ENCODE measurements at regions not wholly inside any gene's neighbourhood (a gene's known extent, or its start where the extent isn't known, plus 50 kb on each side); places are given as distances from the start of the nearest gene placed in this dataset.
"Not testable (repeated sequence)": the region's sequence is repeated elsewhere in the genome, so short reads cannot be mapped to it uniquely, and the experiment has no call there.

DNA sequence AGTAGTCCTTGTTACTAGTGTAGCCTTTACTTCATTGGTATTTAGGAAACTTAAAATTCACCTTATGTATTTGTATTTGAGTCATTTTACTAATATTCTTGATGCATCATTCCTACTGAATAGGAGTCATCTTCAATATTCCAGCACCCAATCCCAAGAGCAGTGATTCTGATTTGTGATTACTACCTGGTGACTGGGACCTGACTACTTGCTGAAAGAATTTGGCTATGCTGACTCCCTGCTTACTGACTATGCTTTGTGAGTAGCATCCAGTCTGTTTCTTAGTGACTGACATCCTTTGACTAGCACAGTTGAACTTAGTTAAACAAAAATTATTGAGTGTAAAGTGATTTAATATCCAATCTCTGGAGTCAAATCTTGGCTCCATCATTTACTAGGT lies 129.9 kb upstream of the NEGR1 start:
- DNase-seq (ENCODE audit: low spot score), result no peak

DNA sequence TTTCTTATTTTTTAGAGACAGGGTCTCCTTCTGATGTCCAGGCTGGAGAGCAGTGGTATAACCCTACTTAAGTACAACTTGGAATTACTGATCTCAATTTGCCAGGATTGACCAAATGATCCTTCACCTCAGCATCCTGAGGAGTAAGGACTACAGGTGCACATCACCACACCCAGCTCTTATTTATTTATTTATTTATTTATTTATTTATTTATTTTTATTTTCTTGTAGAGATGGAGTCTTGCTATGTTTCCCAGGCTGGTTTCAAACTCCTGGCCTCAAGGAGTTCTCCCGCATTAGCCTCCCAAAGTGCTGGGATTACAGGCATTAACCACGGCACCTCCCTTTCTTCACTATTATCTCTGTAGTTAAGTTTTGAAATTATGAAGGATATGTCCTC lies 117.5 kb upstream of the NEGR1 start:
- no peak for DNase-seq (ENCODE audit: low spot score)

DNA sequence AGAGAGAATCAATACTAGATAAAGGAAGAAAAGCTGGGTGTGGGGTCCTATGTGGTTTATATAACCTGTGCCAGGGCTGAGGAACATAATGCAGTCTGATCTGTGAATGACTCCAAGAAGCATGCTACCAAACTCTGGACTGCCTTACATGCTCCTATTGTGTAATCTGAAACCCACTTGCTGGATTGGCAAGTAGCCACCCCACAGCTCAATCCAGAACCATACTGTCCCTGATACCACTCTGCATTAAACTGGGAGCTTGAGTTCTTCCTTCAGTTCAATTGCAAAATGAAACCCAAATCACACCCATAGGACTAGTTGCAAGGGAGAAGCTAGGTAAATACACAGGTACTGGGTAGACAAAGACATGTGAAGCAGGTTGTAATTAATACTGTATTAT lies 115.4 kb upstream of the NEGR1 start:
- DNase-seq (ENCODE audit: low spot score), result no peak

DNA sequence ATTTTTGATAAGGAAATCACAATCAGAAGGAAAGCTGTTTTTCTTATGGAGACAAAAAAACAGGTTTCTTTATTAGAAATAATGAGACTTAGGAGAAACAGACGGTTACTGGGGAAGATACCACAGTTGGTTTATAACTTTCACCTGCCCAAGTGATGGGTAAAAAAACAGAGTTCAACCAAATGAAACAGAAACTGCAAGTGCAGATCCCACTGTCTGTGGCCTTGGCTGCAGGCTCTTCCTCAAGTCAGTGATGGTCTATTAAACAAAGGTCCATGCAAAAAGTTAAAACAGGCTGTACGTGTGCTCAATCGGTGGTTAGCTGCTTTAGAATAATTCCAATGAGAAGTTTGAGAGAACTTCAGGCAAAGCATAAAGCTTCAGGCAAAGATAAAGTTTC lies 112.1 kb upstream of the NEGR1 start:
- no peak for DNase-seq (ENCODE audit: low spot score)

DNA sequence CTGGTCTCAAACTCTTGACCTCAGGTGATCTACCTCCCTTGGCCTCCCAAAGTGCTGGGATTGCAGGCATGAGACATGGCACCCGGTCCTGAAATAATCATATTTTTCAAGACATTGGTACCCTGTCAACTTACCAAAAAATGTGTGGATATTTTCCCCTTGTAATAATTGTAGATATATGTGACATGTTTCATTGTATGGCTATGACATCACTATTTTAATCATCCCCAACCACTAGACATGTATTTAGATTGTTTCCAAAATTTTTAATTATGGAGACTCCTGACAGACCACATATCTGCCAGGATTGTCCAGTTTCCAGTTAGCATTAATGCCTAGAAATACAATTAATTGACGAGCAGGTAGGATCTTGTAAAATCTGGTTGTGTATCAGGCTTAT lies 96.7 kb upstream of the NEGR1 start:
- no peak for DNase-seq (ENCODE audit: low spot score)

DNA sequence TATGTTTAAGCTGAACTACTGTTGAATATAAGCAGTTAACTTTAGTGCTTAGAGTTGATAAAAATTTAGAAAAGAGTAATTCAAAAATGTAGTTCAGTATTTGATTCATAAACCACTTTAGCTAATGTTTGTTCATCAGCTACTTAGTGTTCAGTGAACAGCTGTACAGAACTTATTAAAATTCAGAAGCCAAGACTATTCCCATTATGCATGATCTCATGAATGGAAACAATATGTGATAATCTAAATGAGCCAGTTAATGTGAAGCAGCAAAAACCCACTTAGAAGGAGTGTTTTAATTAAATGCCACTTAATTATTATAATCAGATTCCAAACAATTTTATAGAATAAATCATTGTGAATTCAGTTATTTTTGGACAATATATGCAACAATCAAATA lies 92.9 kb upstream of the NEGR1 start:
- DNase-seq (ENCODE audit: low spot score), result no peak

DNA sequence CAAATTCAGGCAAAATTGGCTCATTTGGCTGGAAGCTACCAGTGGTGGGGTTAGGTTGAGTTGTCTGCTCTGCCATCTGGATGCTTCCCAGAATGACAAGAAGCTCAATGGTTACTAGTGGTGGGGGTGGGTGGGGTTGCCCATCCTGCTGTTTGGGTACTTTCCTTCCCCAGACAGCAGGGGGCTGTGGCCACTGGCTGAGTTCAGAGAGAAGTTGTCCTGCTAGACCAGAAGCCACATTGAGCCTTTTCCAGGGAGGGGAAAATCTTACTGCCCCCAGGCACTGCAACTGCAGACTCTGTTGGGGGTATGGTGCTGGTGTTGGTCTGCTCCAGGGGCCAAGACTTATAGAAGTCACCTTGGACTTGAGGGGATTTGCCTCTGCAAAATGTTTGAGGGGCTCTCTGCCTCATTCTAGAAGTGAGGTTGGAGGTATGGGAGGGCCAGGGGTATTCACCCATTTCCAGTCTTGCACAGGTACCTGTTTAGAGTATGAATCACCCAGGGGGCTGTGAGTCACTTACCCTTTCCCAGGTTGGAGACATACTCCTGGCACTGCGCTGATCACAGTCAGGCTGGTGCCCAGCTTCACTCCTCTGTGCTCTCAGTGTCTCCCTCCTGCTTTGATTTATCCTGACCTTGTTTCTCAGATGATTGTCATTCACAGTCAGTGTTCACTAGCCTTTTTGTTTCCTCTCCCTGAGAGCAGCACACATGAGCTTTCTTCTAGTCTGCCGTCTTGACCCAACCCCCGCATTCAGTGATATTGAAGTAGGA lies 89.1 kb upstream of the NEGR1 start:
- DNase-seq (ENCODE audit: low spot score), result no peak

DNA sequence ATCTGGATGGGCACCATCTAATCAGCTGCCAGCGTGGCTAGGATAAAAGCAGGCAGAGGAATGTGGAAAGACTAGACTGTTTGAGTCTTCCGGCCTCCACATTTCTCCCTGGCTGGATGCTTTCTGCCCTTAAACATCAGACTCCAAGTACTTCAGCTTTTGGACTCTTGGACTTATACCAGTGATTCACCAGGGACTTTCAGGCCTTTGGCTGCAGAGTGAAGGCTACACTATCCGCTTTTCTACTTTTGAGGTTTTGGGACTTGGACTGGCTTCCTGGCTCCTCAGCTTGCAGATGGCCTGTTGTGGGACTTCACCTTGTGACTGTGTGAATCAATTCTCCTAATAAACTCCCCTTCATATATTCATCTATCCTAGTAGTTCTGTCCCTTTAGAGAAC lies 88.5 kb upstream of the NEGR1 start:
- DNase-seq (ENCODE audit: low spot score), result not testable (repeated sequence)

DNA sequence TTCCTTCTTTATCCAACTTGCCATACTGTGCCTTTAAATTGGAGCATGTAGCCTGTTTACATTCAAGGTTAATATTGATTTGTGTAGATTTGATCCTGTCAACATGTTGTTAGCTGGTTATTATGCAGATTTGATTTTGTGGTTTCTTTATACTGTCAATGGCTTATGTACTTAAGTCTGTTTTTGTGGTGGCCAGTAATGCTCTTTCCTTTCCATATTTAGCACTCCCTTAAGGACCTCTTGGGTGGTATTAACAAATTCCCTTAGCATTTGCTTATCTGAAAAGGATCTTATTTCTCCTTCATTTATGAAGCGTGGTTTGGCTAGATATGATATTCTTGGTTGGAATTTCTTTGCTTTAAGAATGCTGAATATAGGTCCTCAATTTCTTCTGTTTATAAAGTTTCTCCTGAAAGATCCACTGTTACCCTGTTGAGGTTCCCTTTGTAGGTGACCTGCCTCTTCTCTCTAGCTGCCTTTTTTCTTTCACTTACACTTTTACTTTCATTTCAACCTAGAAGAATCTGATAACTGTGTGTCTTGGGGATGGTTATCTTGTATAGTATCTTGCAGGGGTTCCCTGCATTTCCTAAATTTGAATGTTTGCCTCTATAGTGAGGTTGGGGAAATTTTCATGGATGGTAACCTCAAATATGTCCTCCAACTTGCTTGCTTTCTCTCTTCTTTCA lies 86.9 kb upstream of the NEGR1 start:
- DNase-seq (ENCODE audit: low spot score), result no peak

DNA sequence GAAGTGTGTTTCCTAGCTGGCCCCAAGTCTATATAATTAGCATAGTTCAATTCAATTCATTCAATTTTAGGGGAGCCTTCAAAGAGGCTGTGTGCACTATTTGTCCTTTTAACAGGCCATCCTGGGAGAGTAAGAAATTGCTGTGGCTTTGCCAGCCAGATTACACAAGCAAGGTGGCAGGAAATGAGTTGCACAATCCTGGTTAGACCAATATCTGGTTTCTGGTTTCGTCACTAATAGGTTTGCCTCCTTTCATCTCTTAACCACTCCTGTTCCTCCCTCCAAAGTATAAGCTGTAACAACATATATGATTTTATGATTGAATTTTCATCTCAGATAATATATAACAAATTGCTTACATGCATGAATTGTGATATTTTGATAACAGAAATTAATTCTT lies 84.1 kb upstream of the NEGR1 start:
- DNase-seq (ENCODE audit: low spot score), result no peak

DNA sequence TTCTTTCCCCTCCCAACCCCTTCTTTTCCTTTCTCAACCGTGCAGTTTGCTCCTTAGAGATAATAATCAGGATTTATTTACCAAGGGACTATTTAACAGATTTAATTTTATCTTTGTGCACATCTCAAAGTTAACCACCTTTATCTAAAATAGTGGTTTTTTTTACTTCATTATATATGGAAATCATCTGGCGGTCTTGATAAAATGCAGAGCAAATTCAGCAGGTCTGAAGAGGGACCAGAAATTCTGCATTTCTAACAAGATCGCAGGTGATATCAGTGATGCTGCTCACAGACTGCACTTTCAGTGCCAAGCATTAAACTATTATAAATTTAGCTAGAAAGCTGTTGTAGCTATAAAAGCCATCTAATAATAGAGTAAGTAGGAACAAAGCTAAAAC lies 83.4 kb upstream of the NEGR1 start:
- no peak for DNase-seq (ENCODE audit: low spot score)

DNA sequence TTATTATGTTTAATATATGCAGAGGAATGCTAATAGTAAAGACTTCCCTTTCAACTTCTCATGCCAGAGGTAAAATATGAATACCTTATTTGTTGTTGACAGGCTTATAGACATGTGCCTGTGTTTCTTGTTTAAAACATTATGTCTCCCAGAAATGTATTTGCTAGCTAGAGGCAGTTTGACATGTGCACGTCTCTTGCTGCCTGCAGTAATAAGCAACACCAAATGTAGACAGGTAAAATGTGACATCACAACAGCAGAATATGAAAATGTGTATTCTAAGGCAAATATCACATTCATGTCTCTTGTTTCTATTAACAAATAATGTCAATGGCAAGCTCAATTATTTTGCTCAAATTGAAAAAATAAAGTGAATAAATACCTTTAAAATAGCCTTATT lies 80.2 kb upstream of the NEGR1 start:
- no peak for DNase-seq (ENCODE audit: low spot score)

DNA sequence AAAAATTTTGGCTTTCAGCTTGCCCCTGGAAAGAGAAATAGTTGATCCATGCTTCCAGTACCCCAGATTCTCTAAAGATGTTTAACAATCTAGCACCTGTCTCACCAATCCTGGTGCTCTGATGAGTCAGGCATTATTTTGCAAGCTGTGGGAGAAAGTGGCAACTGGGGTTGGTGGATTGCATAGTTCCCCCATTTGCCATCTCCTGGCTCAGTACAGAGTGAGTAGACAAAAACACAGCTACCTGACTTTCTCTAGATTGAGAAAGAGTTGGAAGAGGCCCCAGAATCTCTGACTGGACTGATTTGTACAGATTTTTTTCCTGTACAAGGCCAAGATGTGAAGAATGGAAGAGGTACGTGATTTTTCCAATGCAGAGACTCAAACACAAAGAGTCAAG lies 75.1 kb upstream of the NEGR1 start:
- no peak for DNase-seq (ENCODE audit: low spot score)

DNA sequence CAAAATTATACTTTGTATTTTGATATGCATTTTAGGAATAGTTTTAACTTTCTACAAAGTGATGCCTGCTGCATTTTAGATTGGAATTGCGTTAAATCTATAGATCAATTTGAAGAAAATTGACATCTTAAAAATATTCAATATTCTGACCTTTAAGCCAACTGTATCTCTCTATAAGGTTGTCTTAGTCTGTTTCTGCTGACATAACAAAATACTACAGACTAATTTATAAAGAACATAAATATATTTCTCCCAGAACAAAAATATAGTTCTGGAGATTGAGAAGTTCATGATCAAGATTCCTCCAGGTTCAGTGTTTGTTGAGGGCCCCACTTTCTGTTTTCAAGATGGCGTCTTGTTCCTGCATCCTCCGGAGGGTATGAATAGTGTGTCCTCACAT lies 73.6 kb upstream of the NEGR1 start:
- DNase-seq (ENCODE audit: low spot score), result no peak

DNA sequence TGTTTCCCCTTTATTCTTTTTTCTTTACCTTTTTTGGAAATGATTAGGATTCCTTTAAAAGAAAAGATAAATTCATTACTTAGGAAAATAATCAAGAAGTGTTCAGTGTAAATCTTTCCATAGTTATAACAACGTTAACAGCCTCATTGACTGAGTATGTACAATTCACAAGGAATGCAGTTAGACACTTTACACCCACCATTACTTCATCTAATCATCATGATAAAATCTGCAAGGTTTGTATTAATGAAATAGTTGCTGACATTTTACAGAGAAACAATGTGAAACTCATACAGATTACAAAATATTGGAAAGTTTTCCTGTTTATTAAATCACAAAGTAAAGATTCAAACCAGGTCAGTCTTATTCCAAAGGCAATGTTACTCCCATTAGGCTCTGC lies 59.3 kb upstream of the NEGR1 start:
- no peak for DNase-seq (ENCODE audit: low spot score)

DNA sequence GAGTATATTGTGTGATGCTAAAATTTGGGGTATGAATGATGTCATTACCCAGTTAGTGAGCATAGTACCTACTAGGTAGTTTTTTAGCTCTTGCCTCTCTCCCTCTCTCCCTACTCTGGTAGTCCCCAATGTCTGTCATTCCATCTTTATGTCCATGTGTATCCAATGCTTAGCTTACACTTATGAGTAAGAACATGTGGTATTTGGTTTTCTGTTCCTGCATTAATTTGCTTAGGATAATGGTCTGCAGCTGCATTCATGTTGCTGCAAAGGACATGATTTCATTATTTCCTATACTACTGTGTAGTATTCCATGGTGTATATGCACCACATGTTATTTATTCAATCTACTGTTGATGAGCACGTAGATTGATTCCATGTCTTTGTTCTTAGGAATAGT lies 54.4 kb upstream of the NEGR1 start:
- no peak for DNase-seq (ENCODE audit: low spot score)

Data from kidney capillary endothelial cell (primary cell).